RWPE2 (cell line): ENCODE measurements at regions not wholly inside any gene's neighbourhood (a gene's known extent, or its start where the extent isn't known, plus 50 kb on each side); places are given as distances from the start of the nearest gene placed in this dataset.

ENCODE experiments used
- ATAC-seq: fragments of 200-7000 bp; cut with Tn5 transposase; 3 replicates; pipeline ENCODE4 v1.9.1; 2021; ENCODE audit warnings: low read depth
- DNase-seq: peaks from one replicate; pipeline ENCODE4 v3.0.0-alpha.2; 2020; ENCODE audit warnings: low spot score
- H3K27ac ChIP-seq: fragments of 450-650 bp; 2 replicates; pipeline ENCODE4 v1.5.1; 2017; ENCODE audit warnings: mild to moderate bottlenecking; ENCODE audit not compliant: poor library complexity, severe bottlenecking
- H3K27me3 ChIP-seq: fragments of 250-450 bp; sonication (Bioruptor Pico); 2 replicates; pipeline ENCODE4 v1.5.1; 2021; ENCODE audit warnings: mild to moderate bottlenecking, moderate library complexity; ENCODE audit not compliant: insufficient read depth, poor library complexity, severe bottlenecking
- H3K36me3 ChIP-seq: fragments of 250-450 bp; sonication (Bioruptor Pico); 2 replicates; pipeline ENCODE4 v1.5.1; 2020; ENCODE audit warnings: low read depth, mild to moderate bottlenecking, moderate library complexity
- H3K4me1 ChIP-seq: fragments of 250-450 bp; sonication (Bioruptor Pico); 2 replicates; pipeline ENCODE4 v1.5.1; 2021; ENCODE audit warnings: mild to moderate bottlenecking, moderate library complexity; ENCODE audit not compliant: insufficient read depth, poor library complexity, severe bottlenecking
- H3K4me3 ChIP-seq: fragments of 250-450 bp; sonication (Bioruptor Pico); 2 replicates; pipeline ENCODE4 v1.5.1; 2021; ENCODE audit warnings: mild to moderate bottlenecking, moderate library complexity; ENCODE audit not compliant: severe bottlenecking
- H3K9me3 ChIP-seq: fragments of 250-450 bp; sonication (Bioruptor Pico); 2 replicates; pipeline ENCODE4 v1.5.1; 2021; ENCODE audit warnings: mild to moderate bottlenecking, moderate library complexity; ENCODE audit not compliant: severe bottlenecking
- CTCF ChIP-seq: fragments of 450-650 bp; IDR thresholded peaks from one replicate; pipeline ENCODE4 v1.5.1; 2017; ENCODE audit warnings: mild to moderate bottlenecking, moderate library complexity; ENCODE audit not compliant: poor library complexity, severe bottlenecking

- peaks cover 2% of the 10 kb centered on the region for H3K4me1 ChIP-seq
- no peak for TF ChIP-seq CTCF
- no peaks in the 10 kb centered on the region for H3K27me3 ChIP-seq
- no peaks in the 10 kb centered on the region for H3K36me3 ChIP-seq
- H3K4me3 ChIP-seq, result no peak overlapping the region
- no peak overlapping the region for H3K27ac ChIP-seq
- ATAC-seq, result no peak
- H3K9me3 ChIP-seq, result no peaks in the 10 kb centered on the region
- no peak for DNase-seq
Measured at GRCh38 chr3:118713502-118714207, 321.0 kb downstream of the IGSF11 start.

- no peaks in the 10 kb centered on the region for H3K9me3 ChIP-seq
- H3K36me3 ChIP-seq, result no peaks in the 10 kb centered on the region
- ATAC-seq (no peak), DNase-seq (no peak)
- no peak overlapping the region for H3K27ac ChIP-seq
- no peaks in the 10 kb centered on the region for H3K4me1 ChIP-seq
- no peaks in the 10 kb centered on the region for H3K27me3 ChIP-seq
- TF ChIP-seq CTCF, result no peak
- H3K4me3 ChIP-seq, result no peak overlapping the region
Measured at GRCh38 chr3:118714800-118715199, 319.8 kb downstream of the IGSF11 start.

GRCh38 chr3:118729546-118729945, 305.1 kb downstream of the IGSF11 start:
- H3K36me3 ChIP-seq, result no peaks in the 10 kb centered on the region
- no peaks in the 10 kb centered on the region for H3K27me3 ChIP-seq
- no peak overlapping the region for H3K27ac ChIP-seq
- no peak overlapping the region for H3K4me3 ChIP-seq
- no peak for DNase-seq
- H3K4me1 ChIP-seq, result no peaks in the 10 kb centered on the region
- no peak for ATAC-seq
- TF ChIP-seq CTCF, result no peak
- no peaks in the 10 kb centered on the region for H3K9me3 ChIP-seq

- DNase-seq (no peak), ATAC-seq (no peak)
- H3K4me3 ChIP-seq, result no peak overlapping the region
- no peaks in the 10 kb centered on the region for H3K9me3 ChIP-seq
- TF ChIP-seq CTCF, result no peak
- H3K27me3 ChIP-seq, result no peaks in the 10 kb centered on the region
- H3K36me3 ChIP-seq, result no peaks in the 10 kb centered on the region
- H3K4me1 ChIP-seq, result no peaks in the 10 kb centered on the region
- no peak overlapping the region for H3K27ac ChIP-seq
Measured at GRCh38 chr3:118734664-118735063, 300.0 kb downstream of the IGSF11 start.

- Histone ChIP-seq H3K36me3 (no peaks in the 10 kb centered on the region), H3K4me1 (no peaks in the 10 kb centered on the region), H3K9me3 (no peaks in the 10 kb centered on the region), H3K4me3 (no peak overlapping the region), H3K27ac (no peak overlapping the region), H3K27me3 (no peaks in the 10 kb centered on the region)
- TF ChIP-seq CTCF, result no peak
- DNase-seq (no peak), ATAC-seq (no peak)
Measured at GRCh38 chr3:118736107-118736506, 298.5 kb downstream of the IGSF11 start.
